ENCODE measurements at regions not wholly inside any gene's neighbourhood (a gene's known extent, or its start where the extent isn't known, plus 50 kb on each side); places are given as distances from the start of the nearest gene placed in this dataset.

- ChIA-PET POLR2A (no interaction called here), CTCF (interaction anchor here (2.1 to 2.4 kb wide), 2 partner anchors 8 to 265 kb away, joined by 7 to 14 read pairs; no protein-coding TSS in a partner anchor)
- no peak for TF ChIP-seq CTCF (IDR thresholded peaks at IDR 0.05; ENCODE audit: insufficient read depth, low read length, missing control alignments)
- no peak overlapping the region for H3K4me3 ChIP-seq (ENCODE audit: low read depth, low read length)
- no peak for DNase-seq (ENCODE audit: low read depth, low spot score)
Measured at GRCh38 chr12:127373559-127373958, 893.4 kb upstream of the TMEM132C start.

- no peak overlapping the region for H3K4me3 ChIP-seq (ENCODE audit: low read depth, low read length)
- DNase-seq (ENCODE audit: low read depth, low spot score) = no peak
- CTCF ChIA-PET = interaction anchor here (1.7 kb wide), 1 partner anchor 11 kb away, joined by 6 read pairs; no protein-coding TSS in a partner anchor
- POLR2A ChIA-PET = no interaction called here
- TF ChIP-seq CTCF (IDR thresholded peaks at IDR 0.05; ENCODE audit: insufficient read depth, low read length, missing control alignments) = no peak
Measured at GRCh38 chr12:127374447-127374846, 892.5 kb upstream of the TMEM132C start.

GRCh38 chr12:127381043-127381668 is 885.8 kb upstream of the TMEM132C start:
- ChIA-PET CTCF (interaction anchor here (0.6 to 3.3 kb wide), 60 partner anchors 8 to 1314 kb away, joined by 3 to 50 read pairs (median 4); no protein-coding TSS in a partner anchor), POLR2A (no interaction called here)

GRCh38 chr12:127381681-127382080 is 885.3 kb upstream of the TMEM132C start:
- ChIA-PET POLR2A (no interaction called here), CTCF (interaction anchor here (0.5 to 3.3 kb wide), 61 partner anchors 8 to 1315 kb away, joined by 3 to 50 read pairs (median 4); no protein-coding TSS in a partner anchor)
- no peak overlapping the region for H3K4me3 ChIP-seq (ENCODE audit: low read depth, low read length)
- no peak for TF ChIP-seq CTCF (IDR thresholded peaks at IDR 0.05; ENCODE audit: insufficient read depth, low read length, missing control alignments)
- no peak for DNase-seq (ENCODE audit: low read depth, low spot score)

More at GRCh38 chr12:127381043-127381668, 885.8 kb upstream of the TMEM132C start:
- peak overlapping the region; percentile 58 for H3K4me3 ChIP-seq (ENCODE audit: low read depth, low read length)
- DNase-seq (ENCODE audit: low read depth, low spot score) = no peak
- TF ChIP-seq CTCF (IDR thresholded peaks at IDR 0.05; ENCODE audit: insufficient read depth, low read length, missing control alignments) = peak; percentile 79

- no peak overlapping the region for H3K4me3 ChIP-seq (ENCODE audit: low read depth, low read length)
- no peak for DNase-seq (ENCODE audit: low read depth, low spot score)
- POLR2A ChIA-PET = interaction anchor here (0.6 to 0.7 kb wide), 2 partner anchors 176 to 364 kb away, joined by 3 to 4 read pairs; no protein-coding TSS in a partner anchor
- CTCF ChIA-PET = interaction anchor here (0.9 to 3.3 kb wide), 7 partner anchors 12 to 544 kb away, joined by 3 to 21 read pairs (median 5); no protein-coding TSS in a partner anchor
- TF ChIP-seq CTCF (IDR thresholded peaks at IDR 0.05; ENCODE audit: insufficient read depth, low read length, missing control alignments) = no peak
Measured at GRCh38 chr12:127383281-127383680, 883.7 kb upstream of the TMEM132C start.

- POLR2A ChIA-PET = no interaction called here
- DNase-seq (ENCODE audit: low read depth, low spot score) = no peak
- CTCF ChIA-PET = no interaction called here
- TF ChIP-seq CTCF (IDR thresholded peaks at IDR 0.05; ENCODE audit: insufficient read depth, low read length, missing control alignments) = no peak
- no peak overlapping the region for H3K4me3 ChIP-seq (ENCODE audit: low read depth, low read length)
Measured at GRCh38 chr12:127386723-127387122, 880.2 kb upstream of the TMEM132C start.
